PC-9 (cell line): ENCODE measurements at regions not wholly inside any gene's neighbourhood (a gene's known extent, or its start where the extent isn't known, plus 50 kb on each side); places are given as distances from the start of the nearest gene placed in this dataset.

ENCODE experiments used
- BruUV-seq: library from RNA; stranded (reverse); fragments of 400-500 nt; replicated peaks from 2 replicates; lab custom pipeline; 2021; lab: Mats Ljungman, UMichigan
- CTCF ChIA-PET: fragments of 300-600 bp; sonication (Branson Sonifier 250); formaldehyde crosslinking; loops from one replicate; lab custom pipeline; 2022; ENCODE audit warnings: antibody characterized with exemption; lab: Charles Lee
- POLR2A ChIA-PET: fragments of 300-600 bp; sonication (Branson Sonifier 250); formaldehyde crosslinking; loops from one replicate; lab custom pipeline; 2022; ENCODE audit warnings: antibody characterized with exemption; ENCODE audit not compliant: unreplicated experiment; lab: Charles Lee
- DNase-seq, 2 experiments: peaks; one replicate each; pipeline versions ENCODE4 v3.0.0 to v3.0.0-alpha.2; 2015 to 2022; ENCODE audit warnings: mixed read lengths in 1 of 2
- H2AFZ ChIP-seq: fragments of 200-600 bp; sonication (generic); 2 replicates; pipeline ENCODE4 v1.8.1; 2017; ENCODE audit warnings: antibody characterized with exemption
- H3F3A ChIP-seq: fragments of 200-600 bp; sonication (generic); 2 replicates; pipeline ENCODE4 v1.8.1; 2017; ENCODE audit warnings: antibody characterized with exemption, mild to moderate bottlenecking, low read depth; ENCODE audit not compliant: insufficient read depth
- H3K27ac ChIP-seq: fragments of 200-600 bp; sonication (generic); 2 replicates; pipeline ENCODE4 v1.6.1; 2016; ENCODE audit warnings: mixed run types
- H3K27me3 ChIP-seq: fragments of 200-600 bp; sonication (generic); 2 replicates; pipeline ENCODE4 v1.6.1; 2016; ENCODE audit warnings: low read depth, mixed run types; ENCODE audit not compliant: insufficient read depth
- H3K36me3 ChIP-seq: fragments of 200-600 bp; sonication (generic); 2 replicates; pipeline ENCODE4 v1.6.1; 2016; ENCODE audit warnings: low read depth, mixed run types
- H3K4me1 ChIP-seq: fragments of 200-600 bp; sonication (generic); replicated peaks from 2 replicates; pipeline ENCODE4 v1.6.1; 2016; ENCODE audit warnings: mixed run types; ENCODE audit not compliant: insufficient read depth
- H3K4me2 ChIP-seq: fragments of 200-600 bp; sonication (generic); 2 replicates; pipeline ENCODE4 v1.6.1; 2017; ENCODE audit warnings: mixed run types
- H3K4me3 ChIP-seq: fragments of 200-600 bp; sonication (generic); 2 replicates; pipeline ENCODE4 v1.6.1; 2016; ENCODE audit warnings: mixed run types
- H3K79me2 ChIP-seq: fragments of 200-600 bp; sonication (generic); 2 replicates; pipeline ENCODE4 v1.6.1; 2017; ENCODE audit warnings: low read depth, mixed run types
- H3K9me2 ChIP-seq: fragments of 200-600 bp; sonication (generic); 2 replicates; pipeline ENCODE4 v1.8.1; 2017; ENCODE audit warnings: mild to moderate bottlenecking; ENCODE audit not compliant: insufficient read depth
- H3K9me3 ChIP-seq: fragments of 200-600 bp; sonication (generic); 2 replicates; pipeline ENCODE4 v1.8.1; 2016; ENCODE audit warnings: low read depth; ENCODE audit not compliant: insufficient read depth
- H4K20me1 ChIP-seq: fragments of 200-600 bp; sonication (generic); 2 replicates; pipeline ENCODE4 v1.8.1; 2017; ENCODE audit not compliant: insufficient read depth
- EZH2 ChIP-seq: fragments of 200-600 bp; sonication (generic); IDR thresholded peaks from 2 replicates; pipeline ENCODE4 v1.8.0; 2017; ENCODE audit warnings: antibody characterized with exemption, low read depth
- intact Hi-C: fragments of 100-400 bp; cut with micrococcal nuclease; formaldehyde crosslinking; loops from one replicate; pipeline ENCODE4 v1.10.0; 2022; ENCODE audit not compliant: unreplicated experiment
- TF ChIP-seq, protein P1 (sequence below): fragments of 200-600 bp; sonication (generic); conservative IDR thresholded peaks from 2 replicates; pipeline ENCODE4 v1.6.1; 2017; ENCODE audit warnings: mixed run types, antibody characterized with exemption, mild to moderate bottlenecking, moderate library complexity

DNA sequence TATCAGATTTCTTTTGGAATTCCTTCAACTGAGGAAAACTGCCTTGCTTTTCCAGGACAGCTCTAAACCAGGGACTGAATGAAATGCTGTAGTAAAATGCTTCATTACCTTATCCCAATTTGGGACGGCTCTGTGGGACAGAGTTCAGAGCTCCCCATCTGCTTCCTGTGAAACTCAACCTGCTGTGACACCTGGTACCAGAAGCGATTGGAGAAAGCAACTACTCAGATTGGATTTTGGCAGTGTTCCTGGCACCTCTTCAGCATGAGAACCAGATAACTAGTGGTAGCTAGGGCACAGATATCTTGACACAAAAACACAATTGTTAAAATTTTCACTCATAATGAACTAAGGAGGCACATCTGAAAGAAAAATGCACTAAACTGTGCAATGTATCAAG lies 539.1 kb downstream of the SI start:
- Histone ChIP-seq H3K9me3 (no peaks in the 10 kb centered on the region), H3K36me3 (no peaks in the 10 kb centered on the region), H3K9me2 (no peaks in the 10 kb centered on the region), H3K27ac (no peak overlapping the region), H3F3A (no peaks in the 10 kb centered on the region), H3K27me3 (no peaks in the 10 kb centered on the region), H4K20me1 (no peaks in the 10 kb centered on the region), H3K79me2 (no peaks in the 10 kb centered on the region), H3K4me3 (no peak overlapping the region), H2AFZ (no peak overlapping the region), H3K4me2 (no peak overlapping the region), H3K4me1 (no peaks in the 10 kb centered on the region)
- no peak for TF ChIP-seq EZH2
- TF ChIP-seq, protein P1, sequence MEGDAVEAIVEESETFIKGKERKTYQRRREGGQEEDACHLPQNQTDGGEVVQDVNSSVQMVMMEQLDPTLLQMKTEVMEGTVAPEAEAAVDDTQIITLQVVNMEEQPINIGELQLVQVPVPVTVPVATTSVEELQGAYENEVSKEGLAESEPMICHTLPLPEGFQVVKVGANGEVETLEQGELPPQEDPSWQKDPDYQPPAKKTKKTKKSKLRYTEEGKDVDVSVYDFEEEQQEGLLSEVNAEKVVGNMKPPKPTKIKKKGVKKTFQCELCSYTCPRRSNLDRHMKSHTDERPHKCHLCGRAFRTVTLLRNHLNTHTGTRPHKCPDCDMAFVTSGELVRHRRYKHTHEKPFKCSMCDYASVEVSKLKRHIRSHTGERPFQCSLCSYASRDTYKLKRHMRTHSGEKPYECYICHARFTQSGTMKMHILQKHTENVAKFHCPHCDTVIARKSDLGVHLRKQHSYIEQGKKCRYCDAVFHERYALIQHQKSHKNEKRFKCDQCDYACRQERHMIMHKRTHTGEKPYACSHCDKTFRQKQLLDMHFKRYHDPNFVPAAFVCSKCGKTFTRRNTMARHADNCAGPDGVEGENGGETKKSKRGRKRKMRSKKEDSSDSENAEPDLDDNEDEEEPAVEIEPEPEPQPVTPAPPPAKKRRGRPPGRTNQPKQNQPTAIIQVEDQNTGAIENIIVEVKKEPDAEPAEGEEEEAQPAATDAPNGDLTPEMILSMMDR = no peak
- BruUV-seq = no TSS peak
- POLR2A ChIA-PET = no interaction called here
- CTCF ChIA-PET = no interaction called here
- intact Hi-C loops = no loop called here
- no peak for DNase-seq

DNA sequence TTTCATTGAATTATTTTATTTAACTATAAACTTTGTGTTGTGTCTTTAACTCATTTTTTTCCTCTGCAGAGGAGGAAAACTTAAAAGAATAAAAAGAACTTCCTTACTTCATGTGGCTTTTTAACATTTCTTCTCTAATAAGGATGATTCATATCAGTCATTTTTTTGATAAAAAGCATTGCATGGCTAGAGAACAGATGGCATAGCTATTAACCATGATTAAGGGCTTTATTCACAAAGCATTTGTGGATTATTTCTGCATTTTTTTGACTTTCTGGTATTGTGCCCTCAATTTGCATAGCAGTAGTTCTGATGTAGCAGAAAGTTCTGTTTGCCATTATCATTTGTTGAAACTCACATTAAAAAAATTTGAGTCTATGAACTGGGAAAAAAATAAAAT lies 540.8 kb downstream of the SI start:
- no peaks in the 10 kb centered on the region for H3K36me3 ChIP-seq
- no peaks in the 10 kb centered on the region for H3K79me2 ChIP-seq
- no peak for DNase-seq
- H3K4me2 ChIP-seq = no peak overlapping the region
- no peak overlapping the region for H3K4me3 ChIP-seq
- H2AFZ ChIP-seq = no peak overlapping the region
- no peaks in the 10 kb centered on the region for H3K9me3 ChIP-seq
- ChIA-PET POLR2A (no interaction called here), CTCF (no interaction called here)
- no peak overlapping the region for H3K27ac ChIP-seq
- intact Hi-C loops = no loop called here
- H3K27me3 ChIP-seq = no peaks in the 10 kb centered on the region
- no peaks in the 10 kb centered on the region for H3K4me1 ChIP-seq
- no TSS peak for BruUV-seq
- no peaks in the 10 kb centered on the region for H4K20me1 ChIP-seq
- no peaks in the 10 kb centered on the region for H3F3A ChIP-seq
- no peak for TF ChIP-seq EZH2
- TF ChIP-seq, protein P1 = no peak
- no peaks in the 10 kb centered on the region for H3K9me2 ChIP-seq

GRCh38 chr3:164533275-164533674 lies 545.0 kb downstream of the SI start:
- Histone ChIP-seq H3K4me2 (no peak overlapping the region), H3F3A (no peaks in the 10 kb centered on the region), H2AFZ (no peak overlapping the region), H3K9me2 (no peaks in the 10 kb centered on the region), H4K20me1 (no peaks in the 10 kb centered on the region), H3K36me3 (no peaks in the 10 kb centered on the region), H3K9me3 (no peaks in the 10 kb centered on the region), H3K79me2 (no peaks in the 10 kb centered on the region), H3K27me3 (no peaks in the 10 kb centered on the region), H3K4me3 (no peak overlapping the region), H3K27ac (no peak overlapping the region), H3K4me1 (no peaks in the 10 kb centered on the region)
- TF ChIP-seq EZH2 = no peak
- TF ChIP-seq, protein P1 = no peak
- intact Hi-C loops = no loop called here
- no TSS peak for BruUV-seq
- DNase-seq = no peak
- ChIA-PET CTCF (no interaction called here), POLR2A (no interaction called here)
